HG03457 (cell line): ENCODE measurements at regions not wholly inside any gene's neighbourhood (a gene's known extent, or its start where the extent isn't known, plus 50 kb on each side); places are given as distances from the start of the nearest gene placed in this dataset.

ENCODE experiments used
- ATAC-seq: cut with Tn5 transposase; IDR thresholded peaks from one replicate; pipeline ENCODE4 v1.9.1; 2021; ENCODE audit warnings: moderate number of reproducible peaks; ENCODE audit not compliant: unreplicated experiment

- ATAC-seq, result no peak
Observed at GRCh38 chr7:38002689-38003088, 82.2 kb downstream of the EPDR1 start.

GRCh38 chr7:38006559-38006958 is 86.1 kb downstream of the EPDR1 start:
- ATAC-seq, result no peak

GRCh38 chr7:38007096-38007495 is 86.7 kb downstream of the EPDR1 start:
- no peak for ATAC-seq

- ATAC-seq, result no peak
Observed at GRCh38 chr7:38013246-38013645, 92.8 kb downstream of the EPDR1 start.

- ATAC-seq, result no peak
Observed at GRCh38 chr7:38016567-38016966, 96.1 kb downstream of the EPDR1 start.

GRCh38 chr7:38017320-38017719 is 96.9 kb downstream of the EPDR1 start:
- ATAC-seq, result no peak

- ATAC-seq, result no peak
Observed at GRCh38 chr7:38020121-38020785, 99.8 kb downstream of the EPDR1 start.

- ATAC-seq, result no peak
Observed at GRCh38 chr7:38021892-38022291, 101.5 kb downstream of the EPDR1 start.

GRCh38 chr7:38025815-38026214 is 105.4 kb downstream of the EPDR1 start:
- no peak for ATAC-seq

- ATAC-seq, result no peak
Observed at GRCh38 chr7:38027884-38028455, 107.5 kb downstream of the EPDR1 start.

- no peak for ATAC-seq
Observed at GRCh38 chr7:38034062-38034908, 113.8 kb downstream of the EPDR1 start.

GRCh38 chr7:38040831-38041230 is 120.4 kb downstream of the EPDR1 start:
- no peak for ATAC-seq

GRCh38 chr7:38049679-38050078 is 128.4 kb upstream of the STARD3NL start:
- ATAC-seq, result no peak

GRCh38 chr7:38051311-38051710 is 126.7 kb upstream of the STARD3NL start:
- ATAC-seq, result no peak

- no peak for ATAC-seq
Observed at GRCh38 chr7:38051786-38052185, 126.3 kb upstream of the STARD3NL start.

GRCh38 chr7:38052786-38053185 is 125.3 kb upstream of the STARD3NL start:
- ATAC-seq, result no peak

- ATAC-seq, result no peak
Observed at GRCh38 chr7:38054199-38054598, 123.8 kb upstream of the STARD3NL start.

- ATAC-seq, result no peak
Observed at GRCh38 chr7:38057829-38058228, 120.2 kb upstream of the STARD3NL start.

GRCh38 chr7:38060116-38060515 is 117.9 kb upstream of the STARD3NL start:
- no peak for ATAC-seq

- ATAC-seq, result no peak
Observed at GRCh38 chr7:38060637-38061036, 117.4 kb upstream of the STARD3NL start.

GRCh38 chr7:38066391-38066790 is 111.7 kb upstream of the STARD3NL start:
- ATAC-seq, result no peak

- no peak for ATAC-seq
Observed at GRCh38 chr7:38068461-38068860, 109.6 kb upstream of the STARD3NL start.
